Ascending aorta (tissue), 2 donors: ENCODE measurements at regions not wholly inside any gene's neighbourhood (a gene's known extent, or its start where the extent isn't known, plus 50 kb on each side); places are given as distances from the start of the nearest gene placed in this dataset.

Experiments
- DNase-seq, 2 donors: peaks; one replicate each; pipeline ENCODE4 v3.0.0-alpha.2; 2019; ENCODE audit warnings: low spot score in 2 of 2
- H3K27ac ChIP-seq, 2 donors: fragments of 200-600 bp; sonication (generic); one replicate each; pipeline ENCODE4 v1.5.1; 2016 to 2017; ENCODE audit warnings: mild to moderate bottlenecking in 1 of 2
- H3K27me3 ChIP-seq: fragments of 200-600 bp; sonication (generic); one replicate; pipeline ENCODE4 v1.5.1; 2017
- H3K36me3 ChIP-seq, 2 donors: fragments of 200-600 bp; sonication (generic); one replicate each; pipeline ENCODE4 v1.5.1; 2016
- H3K4me1 ChIP-seq, 2 donors: fragments of 200-600 bp; sonication (generic); one replicate each; pipeline ENCODE4 v1.5.1; 2016 to 2017; ENCODE audit warnings: mild to moderate bottlenecking in 1 of 2
- H3K4me3 ChIP-seq, 2 donors: fragments of 200-600 bp; sonication (generic); one replicate each; pipeline ENCODE4 v1.5.1; 2016 to 2017; ENCODE audit warnings: mild to moderate bottlenecking in 1 of 2
- H3K9me3 ChIP-seq, 2 donors: fragments of 200-600 bp; sonication (generic); one replicate each; pipeline ENCODE4 v1.5.1; 2016
- intact Hi-C: fragments of 100-400 bp; cut with DNase I; formaldehyde crosslinking; loops from one replicate; pipeline ENCODE4 v1.15.1; 2023
- TF ChIP-seq, protein P1 (sequence below), 3 experiments: fragments of 200-600 bp in 2 of 3; fragments of 450-650 bp in 1 of 3; sonication (generic) in 2 of 3; IDR thresholded peaks; one replicate each; pipeline ENCODE4 v1.5.1; 2016 to 2019; ENCODE audit warnings: antibody characterized with exemption in 3 of 3, mild to moderate bottlenecking in 1 of 3, moderate library complexity in 1 of 3

DNA sequence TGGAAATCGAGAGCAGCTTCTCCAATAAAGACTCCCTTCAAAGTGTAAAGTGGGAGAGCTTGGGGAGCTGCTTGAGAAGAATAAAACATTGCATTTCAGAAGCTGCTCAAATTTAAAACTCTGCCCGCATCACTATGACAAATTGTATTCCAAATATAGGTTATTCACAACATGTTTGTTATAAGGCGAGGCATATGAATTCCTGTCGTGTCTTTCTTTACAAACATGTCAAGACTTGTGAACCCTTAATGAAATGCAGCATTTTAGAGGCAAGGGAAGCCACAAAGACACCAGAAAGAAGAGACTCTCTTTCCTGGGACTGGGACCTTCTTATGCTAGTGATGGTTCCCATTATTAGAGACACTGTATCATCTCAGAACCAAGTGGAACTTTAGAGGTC is 311.2 kb downstream of the DHX15 start:
- Histone ChIP-seq H3K4me1 (no peaks in the 10 kb centered on the region), H3K9me3 (no peaks in the 10 kb centered on the region), H3K36me3 (no peaks in the 10 kb centered on the region), H3K27me3 (no peaks in the 10 kb centered on the region), H3K4me3 (no peak overlapping the region), H3K27ac (no peak overlapping the region)
- intact Hi-C loops = no loop called here
- DNase-seq = no peak
- TF ChIP-seq, protein P1, sequence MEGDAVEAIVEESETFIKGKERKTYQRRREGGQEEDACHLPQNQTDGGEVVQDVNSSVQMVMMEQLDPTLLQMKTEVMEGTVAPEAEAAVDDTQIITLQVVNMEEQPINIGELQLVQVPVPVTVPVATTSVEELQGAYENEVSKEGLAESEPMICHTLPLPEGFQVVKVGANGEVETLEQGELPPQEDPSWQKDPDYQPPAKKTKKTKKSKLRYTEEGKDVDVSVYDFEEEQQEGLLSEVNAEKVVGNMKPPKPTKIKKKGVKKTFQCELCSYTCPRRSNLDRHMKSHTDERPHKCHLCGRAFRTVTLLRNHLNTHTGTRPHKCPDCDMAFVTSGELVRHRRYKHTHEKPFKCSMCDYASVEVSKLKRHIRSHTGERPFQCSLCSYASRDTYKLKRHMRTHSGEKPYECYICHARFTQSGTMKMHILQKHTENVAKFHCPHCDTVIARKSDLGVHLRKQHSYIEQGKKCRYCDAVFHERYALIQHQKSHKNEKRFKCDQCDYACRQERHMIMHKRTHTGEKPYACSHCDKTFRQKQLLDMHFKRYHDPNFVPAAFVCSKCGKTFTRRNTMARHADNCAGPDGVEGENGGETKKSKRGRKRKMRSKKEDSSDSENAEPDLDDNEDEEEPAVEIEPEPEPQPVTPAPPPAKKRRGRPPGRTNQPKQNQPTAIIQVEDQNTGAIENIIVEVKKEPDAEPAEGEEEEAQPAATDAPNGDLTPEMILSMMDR (IDR thresholded peaks at IDR 0.05) = no peak

- Histone ChIP-seq H3K9me3 (no peaks in the 10 kb centered on the region), H3K4me1 (no peaks in the 10 kb centered on the region), H3K36me3 (no peaks in the 10 kb centered on the region), H3K27ac (no peak overlapping the region), H3K27me3 (no peaks in the 10 kb centered on the region), H3K4me3 (no peak overlapping the region)
- TF ChIP-seq, protein P1 (IDR thresholded peaks at IDR 0.05) = no peak
- intact Hi-C loops = no loop called here
- no peak for DNase-seq
Measured at GRCh38 chr4:24266951-24267722, 317.2 kb downstream of the DHX15 start.

DNA sequence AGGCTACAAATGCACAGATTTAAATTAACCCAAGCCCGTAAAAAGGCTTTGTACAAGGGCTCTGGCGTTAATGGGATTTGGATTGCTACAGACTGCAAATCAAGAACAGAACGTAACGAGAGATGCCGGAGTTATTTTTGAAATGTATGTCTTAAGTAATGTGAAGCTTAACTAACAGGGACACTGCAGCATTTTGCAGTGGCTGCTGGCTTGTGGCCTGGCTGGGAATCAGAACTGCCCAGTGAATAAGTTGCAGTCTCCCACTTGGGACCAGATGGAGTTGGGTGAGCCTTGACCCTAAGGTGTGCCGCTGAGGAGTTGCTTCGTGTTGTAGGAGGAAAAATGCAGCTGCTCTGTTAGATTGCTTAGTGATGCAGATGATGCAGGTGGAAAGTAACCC is 318.4 kb downstream of the DHX15 start:
- TF ChIP-seq, protein P1 (IDR thresholded peaks at IDR 0.05) = no peak
- H3K36me3 ChIP-seq = no peaks in the 10 kb centered on the region
- H3K27me3 ChIP-seq = no peaks in the 10 kb centered on the region
- H3K27ac ChIP-seq = no peak overlapping the region
- no peak overlapping the region for H3K4me3 ChIP-seq
- intact Hi-C loops = no loop called here
- no peak for DNase-seq
- H3K4me1 ChIP-seq = no peaks in the 10 kb centered on the region
- no peaks in the 10 kb centered on the region for H3K9me3 ChIP-seq

DNA sequence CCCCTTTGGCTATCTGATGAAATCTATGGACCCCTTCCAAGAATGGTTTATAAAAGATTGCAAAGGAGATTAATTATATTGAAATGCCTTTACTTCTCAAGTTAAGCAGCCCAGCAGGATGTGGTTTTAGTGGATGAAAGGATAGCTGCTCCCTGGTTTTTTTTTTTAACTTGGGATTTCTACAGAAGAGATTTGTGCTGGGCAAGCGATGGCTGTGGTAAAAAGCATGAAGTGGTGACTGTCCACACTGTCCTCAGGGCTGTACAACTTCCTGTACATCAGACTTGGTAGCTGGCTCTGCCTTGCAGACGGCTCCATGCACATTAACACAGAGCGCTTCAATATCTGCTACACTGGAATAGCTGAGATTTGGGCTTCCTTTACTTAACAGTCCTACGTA is 321.7 kb downstream of the DHX15 start:
- Histone ChIP-seq H3K4me1 (no peaks in the 10 kb centered on the region), H3K36me3 (no peaks in the 10 kb centered on the region), H3K27ac (no peak overlapping the region), H3K9me3 (no peaks in the 10 kb centered on the region), H3K4me3 (no peak overlapping the region), H3K27me3 (no peaks in the 10 kb centered on the region)
- DNase-seq = no peak
- TF ChIP-seq, protein P1 (IDR thresholded peaks at IDR 0.05) = no peak
- intact Hi-C loops = no loop called here

GRCh38 chr4:24262084-24262483 is 322.3 kb downstream of the DHX15 start:
- Histone ChIP-seq H3K27ac (no peak overlapping the region), H3K4me1 (no peaks in the 10 kb centered on the region), H3K4me3 (no peak overlapping the region), H3K9me3 (no peaks in the 10 kb centered on the region), H3K36me3 (no peaks in the 10 kb centered on the region), H3K27me3 (no peaks in the 10 kb centered on the region)
- DNase-seq = no peak
- TF ChIP-seq, protein P1 (IDR thresholded peaks at IDR 0.05) = no peak
- intact Hi-C loops = no loop called here
